ENCODE measurements at regions not wholly inside any gene's neighbourhood (a gene's known extent, or its start where the extent isn't known, plus 50 kb on each side); places are given as distances from the start of the nearest gene placed in this dataset.
"Not testable (repeated sequence)": the region's sequence is repeated elsewhere in the genome, so short reads cannot be mapped to it uniquely, and the experiment has no call there.

DNA sequence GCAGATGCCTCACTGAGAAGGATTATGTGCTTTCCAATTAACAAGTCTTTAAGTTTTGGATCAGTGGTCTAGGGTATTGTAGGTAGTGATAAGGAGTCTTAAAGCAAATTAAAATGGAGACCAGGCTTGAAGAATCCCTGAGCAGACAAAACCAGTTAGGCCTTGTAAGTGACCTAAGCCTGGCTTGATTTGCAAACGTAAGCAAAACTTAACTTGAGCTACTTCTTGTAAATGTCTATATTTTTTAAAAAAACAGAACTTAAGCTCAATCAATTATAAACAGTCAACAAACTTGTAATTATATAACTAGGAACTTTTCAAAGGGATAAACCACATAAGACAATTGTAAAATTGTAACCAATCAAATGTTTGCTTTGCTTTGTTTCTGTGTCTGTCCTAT, 72.7 kb upstream of the NALF2 start:
- Histone ChIP-seq H3K4me1 (ENCODE audit: control insufficient read depth in 1 of 2, insufficient read depth in 2 of 2, low read length in 2 of 2) (no peaks in the 10 kb centered on the region), H3K9me3 (ENCODE audit: control insufficient read depth in 1 of 2, low read length in 2 of 2) (no peaks in the 10 kb centered on the region), H3K36me3 (ENCODE audit: control insufficient read depth in 1 of 2, insufficient read depth in 2 of 2, low read length in 2 of 2) (no peaks in the 10 kb centered on the region), H3K27ac (ENCODE audit: low read length) (no peak overlapping the region), H3K4me3 (ENCODE audit: low read depth in 1 of 2, low read length in 2 of 2) (no peak overlapping the region), H3K27me3 (ENCODE audit: low read depth, low read length) (no peaks in the 10 kb centered on the region)

DNA sequence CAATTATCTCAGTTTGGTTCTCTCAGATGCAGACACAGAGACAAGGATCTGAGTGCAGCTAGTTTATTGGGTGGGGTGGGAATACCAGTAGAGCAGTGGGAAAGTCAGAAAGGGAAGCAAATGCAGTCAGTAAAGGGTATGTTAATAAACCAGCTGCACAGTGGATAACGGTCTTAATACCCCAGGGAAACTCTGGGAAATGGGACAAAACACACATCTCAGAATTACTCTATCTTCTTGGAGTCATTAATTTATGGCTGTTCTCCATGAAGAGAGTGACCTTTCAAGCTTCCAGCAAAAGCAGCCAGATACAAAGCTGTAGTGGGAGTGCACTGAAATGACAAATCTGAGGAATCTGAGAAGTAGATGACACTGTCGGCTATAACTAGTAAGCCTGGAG, 73.3 kb upstream of the NALF2 start:
- no peak overlapping the region for H3K4me3 ChIP-seq (ENCODE audit: low read depth in 1 of 2, low read length in 2 of 2)
- no peaks in the 10 kb centered on the region for H3K27me3 ChIP-seq (ENCODE audit: low read depth, low read length)
- H3K4me1 ChIP-seq (ENCODE audit: control insufficient read depth in 1 of 2, insufficient read depth in 2 of 2, low read length in 2 of 2) = no peaks in the 10 kb centered on the region
- no peaks in the 10 kb centered on the region for H3K9me3 ChIP-seq (ENCODE audit: control insufficient read depth in 1 of 2, low read length in 2 of 2)
- H3K27ac ChIP-seq (ENCODE audit: low read length) = no peak overlapping the region
- no peaks in the 10 kb centered on the region for H3K36me3 ChIP-seq (ENCODE audit: control insufficient read depth in 1 of 2, insufficient read depth in 2 of 2, low read length in 2 of 2)

GRCh38 chrX:69429339-69430015, 74.6 kb upstream of the NALF2 start:
- Histone ChIP-seq H3K9me3 (ENCODE audit: control insufficient read depth in 1 of 2, low read length in 2 of 2) (no peaks in the 10 kb centered on the region), H3K4me1 (ENCODE audit: control insufficient read depth in 1 of 2, insufficient read depth in 2 of 2, low read length in 2 of 2) (no peaks in the 10 kb centered on the region), H3K36me3 (ENCODE audit: control insufficient read depth in 1 of 2, insufficient read depth in 2 of 2, low read length in 2 of 2) (no peaks in the 10 kb centered on the region), H3K27me3 (ENCODE audit: low read depth, low read length) (no peaks in the 10 kb centered on the region), H3K27ac (ENCODE audit: low read length) (no peak overlapping the region), H3K4me3 (ENCODE audit: low read depth in 1 of 2, low read length in 2 of 2) (no peak overlapping the region)

GRCh38 chrX:69428216-69428615, 75.9 kb upstream of the NALF2 start:
- Histone ChIP-seq H3K9me3 (ENCODE audit: control insufficient read depth in 1 of 2, low read length in 2 of 2) (no peaks in the 10 kb centered on the region), H3K27me3 (ENCODE audit: low read depth, low read length) (no peaks in the 10 kb centered on the region), H3K27ac (ENCODE audit: low read length) (no peak overlapping the region)

GRCh38 chrX:69424910-69425309, 79.2 kb upstream of the NALF2 start:
- no peaks in the 10 kb centered on the region for H3K27me3 ChIP-seq (ENCODE audit: low read depth, low read length)
- H3K27ac ChIP-seq (ENCODE audit: low read length) = no peak overlapping the region
- H3K4me3 ChIP-seq (ENCODE audit: low read depth in 1 of 2, low read length in 2 of 2) = no peak overlapping the region
- no peaks in the 10 kb centered on the region for H3K36me3 ChIP-seq (ENCODE audit: control insufficient read depth in 1 of 2, insufficient read depth in 2 of 2, low read length in 2 of 2)
- no peaks in the 10 kb centered on the region for H3K4me1 ChIP-seq (ENCODE audit: control insufficient read depth in 1 of 2, insufficient read depth in 2 of 2, low read length in 2 of 2)
- H3K9me3 ChIP-seq (ENCODE audit: control insufficient read depth in 1 of 2, low read length in 2 of 2) = no peaks in the 10 kb centered on the region

More at GRCh38 chrX:69428216-69428615, 75.9 kb upstream of the NALF2 start:
- H3K4me1 ChIP-seq (ENCODE audit: control insufficient read depth in 1 of 2, insufficient read depth in 2 of 2, low read length in 2 of 2) = no peaks in the 10 kb centered on the region
- no peak overlapping the region for H3K4me3 ChIP-seq (ENCODE audit: low read depth in 1 of 2, low read length in 2 of 2)
- no peaks in the 10 kb centered on the region for H3K36me3 ChIP-seq (ENCODE audit: control insufficient read depth in 1 of 2, insufficient read depth in 2 of 2, low read length in 2 of 2)

DNA sequence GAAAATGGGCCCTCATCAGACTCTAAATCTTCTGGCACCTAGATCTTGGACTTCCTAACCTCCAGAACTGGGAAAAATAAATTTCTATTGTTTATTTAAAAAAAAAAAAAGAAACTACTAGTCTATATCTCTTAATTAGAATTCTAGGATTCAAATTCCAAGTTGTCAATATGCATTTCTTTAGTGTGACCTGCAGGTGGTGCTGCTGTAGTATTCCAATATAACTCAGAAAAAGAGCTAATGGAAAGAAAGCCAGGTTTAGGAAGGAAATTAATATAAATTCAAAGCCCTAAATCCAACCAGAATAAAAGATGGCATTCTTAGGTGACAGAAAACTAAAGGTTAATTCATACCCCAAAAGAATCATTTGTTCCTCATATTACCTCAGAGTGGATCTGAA, 80.0 kb upstream of the NALF2 start:
- no peaks in the 10 kb centered on the region for H3K9me3 ChIP-seq (ENCODE audit: control insufficient read depth in 1 of 2, low read length in 2 of 2)
- no peak overlapping the region for H3K4me3 ChIP-seq (ENCODE audit: low read depth in 1 of 2, low read length in 2 of 2)
- H3K4me1 ChIP-seq (ENCODE audit: control insufficient read depth in 1 of 2, insufficient read depth in 2 of 2, low read length in 2 of 2) = no peaks in the 10 kb centered on the region
- no peaks in the 10 kb centered on the region for H3K36me3 ChIP-seq (ENCODE audit: control insufficient read depth in 1 of 2, insufficient read depth in 2 of 2, low read length in 2 of 2)
- H3K27ac ChIP-seq (ENCODE audit: low read length) = no peak overlapping the region
- no peaks in the 10 kb centered on the region for H3K27me3 ChIP-seq (ENCODE audit: low read depth, low read length)

DNA sequence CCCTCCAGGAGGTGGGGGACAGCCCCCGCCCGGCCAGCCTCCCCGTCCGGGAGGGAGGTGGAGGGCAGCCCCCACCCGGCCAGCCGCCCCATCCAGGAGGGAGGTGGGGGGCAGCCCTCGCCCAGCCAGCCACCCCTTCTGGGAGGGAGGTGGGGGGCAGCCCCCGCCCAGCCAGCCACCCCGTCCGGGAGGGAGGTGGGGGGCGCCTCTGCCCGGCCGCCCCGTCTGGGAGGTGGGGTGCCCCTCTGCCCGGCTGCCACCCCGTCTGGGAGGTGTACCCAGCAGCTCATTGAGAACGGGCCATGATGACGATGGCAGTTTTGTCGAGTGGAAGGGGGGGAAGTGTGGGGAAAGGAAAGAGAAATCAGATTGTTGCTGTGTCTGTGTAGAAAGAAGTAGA, 81.9 kb upstream of the NALF2 start:
- H3K9me3 ChIP-seq (ENCODE audit: control insufficient read depth in 1 of 2, low read length in 2 of 2); H3K4me1 ChIP-seq (ENCODE audit: control insufficient read depth in 1 of 2, insufficient read depth in 2 of 2, low read length in 2 of 2); H3K36me3 ChIP-seq (ENCODE audit: control insufficient read depth in 1 of 2, insufficient read depth in 2 of 2, low read length in 2 of 2); H3K27me3 ChIP-seq (ENCODE audit: low read depth, low read length); H3K4me3 ChIP-seq (ENCODE audit: low read depth in 1 of 2, low read length in 2 of 2); H3K27ac ChIP-seq (ENCODE audit: low read length): not testable (repeated sequence)

GRCh38 chrX:69415698-69416097, 88.4 kb upstream of the NALF2 start:
- Histone ChIP-seq H3K4me3 (ENCODE audit: low read depth in 1 of 2, low read length in 2 of 2) (no peak overlapping the region), H3K27ac (ENCODE audit: low read length) (no peak overlapping the region), H3K36me3 (ENCODE audit: control insufficient read depth in 1 of 2, insufficient read depth in 2 of 2, low read length in 2 of 2) (no peaks in the 10 kb centered on the region), H3K27me3 (ENCODE audit: low read depth, low read length) (no peaks in the 10 kb centered on the region), H3K9me3 (ENCODE audit: control insufficient read depth in 1 of 2, low read length in 2 of 2) (no peaks in the 10 kb centered on the region), H3K4me1 (ENCODE audit: control insufficient read depth in 1 of 2, insufficient read depth in 2 of 2, low read length in 2 of 2) (no peaks in the 10 kb centered on the region)

- H3K27ac ChIP-seq (ENCODE audit: low read length) = no peak overlapping the region
- H3K4me1 ChIP-seq (ENCODE audit: control insufficient read depth in 1 of 2, insufficient read depth in 2 of 2, low read length in 2 of 2) = no peaks in the 10 kb centered on the region
- no peaks in the 10 kb centered on the region for H3K27me3 ChIP-seq (ENCODE audit: low read depth, low read length)
- H3K4me3 ChIP-seq (ENCODE audit: low read depth in 1 of 2, low read length in 2 of 2) = no peak overlapping the region
- H3K9me3 ChIP-seq (ENCODE audit: control insufficient read depth in 1 of 2, low read length in 2 of 2) = no peaks in the 10 kb centered on the region
- no peaks in the 10 kb centered on the region for H3K36me3 ChIP-seq (ENCODE audit: control insufficient read depth in 1 of 2, insufficient read depth in 2 of 2, low read length in 2 of 2)
Measured at GRCh38 chrX:69412661-69413060, 91.5 kb upstream of the NALF2 start.

GRCh38 chrX:69398881-69399280, 105.2 kb upstream of the NALF2 start:
- no peak overlapping the region for H3K27ac ChIP-seq (ENCODE audit: low read length)
- H3K9me3 ChIP-seq (ENCODE audit: control insufficient read depth in 1 of 2, low read length in 2 of 2) = no peaks in the 10 kb centered on the region
- no peaks in the 10 kb centered on the region for H3K4me1 ChIP-seq (ENCODE audit: control insufficient read depth in 1 of 2, insufficient read depth in 2 of 2, low read length in 2 of 2)
- no peaks in the 10 kb centered on the region for H3K27me3 ChIP-seq (ENCODE audit: low read depth, low read length)
- no peaks in the 10 kb centered on the region for H3K36me3 ChIP-seq (ENCODE audit: control insufficient read depth in 1 of 2, insufficient read depth in 2 of 2, low read length in 2 of 2)
- H3K4me3 ChIP-seq (ENCODE audit: low read depth in 1 of 2, low read length in 2 of 2) = no peak overlapping the region

DNA sequence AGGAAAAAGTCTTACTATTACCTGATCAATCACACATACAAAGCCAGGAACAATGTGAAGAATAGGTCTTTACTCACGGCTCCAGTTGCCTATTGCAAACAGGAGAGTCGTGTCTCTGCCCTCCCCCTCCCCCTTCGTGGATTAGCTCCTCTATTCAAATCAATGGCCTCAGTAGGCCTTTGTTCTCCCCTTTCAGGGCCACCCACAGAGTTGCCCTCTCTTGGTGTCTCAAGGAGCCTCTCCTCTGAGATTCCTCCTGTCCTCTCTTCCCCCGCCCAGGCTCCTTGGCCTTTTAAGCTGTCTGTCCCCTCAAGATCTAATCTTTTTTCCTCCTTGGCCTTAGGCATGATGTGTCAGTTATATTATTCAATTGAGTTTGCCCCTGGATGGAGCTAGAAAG, 107.2 kb upstream of the NALF2 start:
- Histone ChIP-seq H3K4me1 (ENCODE audit: control insufficient read depth in 1 of 2, insufficient read depth in 2 of 2, low read length in 2 of 2) (no peaks in the 10 kb centered on the region), H3K27ac (ENCODE audit: low read length) (no peak overlapping the region), H3K36me3 (ENCODE audit: control insufficient read depth in 1 of 2, insufficient read depth in 2 of 2, low read length in 2 of 2) (no peaks in the 10 kb centered on the region), H3K27me3 (ENCODE audit: low read depth, low read length) (no peaks in the 10 kb centered on the region), H3K4me3 (ENCODE audit: low read depth in 1 of 2, low read length in 2 of 2) (no peak overlapping the region), H3K9me3 (ENCODE audit: control insufficient read depth in 1 of 2, low read length in 2 of 2) (no peaks in the 10 kb centered on the region)

- Histone ChIP-seq H3K9me3 (ENCODE audit: control insufficient read depth in 1 of 2, low read length in 2 of 2) (no peaks in the 10 kb centered on the region), H3K4me1 (ENCODE audit: control insufficient read depth in 1 of 2, insufficient read depth in 2 of 2, low read length in 2 of 2) (no peaks in the 10 kb centered on the region), H3K4me3 (ENCODE audit: low read depth in 1 of 2, low read length in 2 of 2) (no peak overlapping the region), H3K27me3 (ENCODE audit: low read depth, low read length) (no peaks in the 10 kb centered on the region), H3K27ac (ENCODE audit: low read length) (no peak overlapping the region), H3K36me3 (ENCODE audit: control insufficient read depth in 1 of 2, insufficient read depth in 2 of 2, low read length in 2 of 2) (no peaks in the 10 kb centered on the region)
Measured at GRCh38 chrX:69395306-69395705, 108.8 kb upstream of the NALF2 start.

All from muscle layer of duodenum (tissue), 2 donors.